Parathyroid adenoma (tissue), 2 donors: ENCODE measurements at regions not wholly inside any gene's neighbourhood (a gene's known extent, or its start where the extent isn't known, plus 50 kb on each side); places are given as distances from the start of the nearest gene placed in this dataset.

Experiments
- H2AFZ ChIP-seq: fragments of 300-600 bp; sonication (generic); one replicate; pipeline ENCODE4 v1.7.0; 2017; ENCODE audit warnings: antibody characterized with exemption, mild to moderate bottlenecking
- H3K27ac ChIP-seq: fragments of 300-600 bp; sonication (generic); one replicate; pipeline ENCODE4 v1.7.0; 2017
- H3K27me3 ChIP-seq: fragments of 300-600 bp; sonication (generic); one replicate; pipeline ENCODE4 v1.7.0; 2017; ENCODE audit warnings: low read length; ENCODE audit not compliant: control insufficient read depth, insufficient read depth
- H3K36me3 ChIP-seq: fragments of 300-600 bp; sonication (generic); one replicate; pipeline ENCODE4 v1.7.0; 2017; ENCODE audit warnings: low read length; ENCODE audit not compliant: control insufficient read depth, insufficient read depth
- H3K4me1 ChIP-seq: fragments of 300-600 bp; sonication (generic); one replicate; pipeline ENCODE4 v1.7.0; 2017; ENCODE audit warnings: control low read depth
- H3K4me2 ChIP-seq: fragments of 300-600 bp; sonication (generic); one replicate; pipeline ENCODE4 v1.7.0; 2017; ENCODE audit warnings: low read length
- H3K4me3 ChIP-seq: fragments of 300-600 bp; sonication (generic); one replicate; pipeline ENCODE4 v1.7.0; 2017; ENCODE audit warnings: low read depth, low read length
- H3K79me2 ChIP-seq: fragments of 300-600 bp; sonication (generic); one replicate; pipeline ENCODE4 v1.7.0; 2017; ENCODE audit warnings: control low read depth
- H3K9ac ChIP-seq: fragments of 300-600 bp; sonication (generic); one replicate; pipeline ENCODE4 v1.7.0; 2017; ENCODE audit warnings: mild to moderate bottlenecking
- H3K9me3 ChIP-seq: fragments of 300-600 bp; sonication (generic); one replicate; pipeline ENCODE4 v1.7.0; 2017; ENCODE audit warnings: low read length; ENCODE audit not compliant: control insufficient read depth
- TF ChIP-seq, protein P1 (sequence below): fragments of 300-600 bp; sonication (generic); IDR thresholded peaks from one replicate; pipeline ENCODE4 v1.7.0; 2017; ENCODE audit warnings: antibody characterized with exemption, mild to moderate bottlenecking
- donor health status: primary hyperparathyroidism.

DNA sequence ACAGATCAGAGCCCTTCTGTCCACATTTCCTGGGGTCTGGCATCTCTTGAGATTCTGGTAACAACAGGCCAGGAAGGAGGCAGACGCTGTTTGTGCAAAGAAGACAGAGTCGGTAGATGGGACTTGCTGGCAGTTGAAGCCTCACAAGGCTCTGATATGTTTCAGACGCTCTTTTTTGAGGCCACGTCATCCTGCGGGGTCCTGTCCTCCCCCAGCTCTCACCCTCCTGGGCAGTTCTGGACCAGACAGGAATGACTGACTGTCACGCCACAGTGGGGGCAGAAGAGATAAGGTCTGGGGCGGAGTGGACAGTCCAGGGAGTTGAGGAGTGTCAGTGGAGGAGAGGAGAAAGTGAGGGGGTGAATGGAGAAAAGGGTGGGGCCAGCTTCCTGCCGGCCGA is 87.1 kb upstream of the SULF2 start:
- Histone ChIP-seq H3K27me3 (no peaks in the 10 kb centered on the region), H3K4me2 (no peak overlapping the region), H3K4me3 (no peak overlapping the region), H3K9ac (no peak overlapping the region), H3K36me3 (no peaks in the 10 kb centered on the region), H3K4me1 (no peaks in the 10 kb centered on the region), H3K27ac (no peak overlapping the region), H2AFZ (no peak overlapping the region), H3K79me2 (no peaks in the 10 kb centered on the region), H3K9me3 (no peaks in the 10 kb centered on the region)
- TF ChIP-seq, protein P1, sequence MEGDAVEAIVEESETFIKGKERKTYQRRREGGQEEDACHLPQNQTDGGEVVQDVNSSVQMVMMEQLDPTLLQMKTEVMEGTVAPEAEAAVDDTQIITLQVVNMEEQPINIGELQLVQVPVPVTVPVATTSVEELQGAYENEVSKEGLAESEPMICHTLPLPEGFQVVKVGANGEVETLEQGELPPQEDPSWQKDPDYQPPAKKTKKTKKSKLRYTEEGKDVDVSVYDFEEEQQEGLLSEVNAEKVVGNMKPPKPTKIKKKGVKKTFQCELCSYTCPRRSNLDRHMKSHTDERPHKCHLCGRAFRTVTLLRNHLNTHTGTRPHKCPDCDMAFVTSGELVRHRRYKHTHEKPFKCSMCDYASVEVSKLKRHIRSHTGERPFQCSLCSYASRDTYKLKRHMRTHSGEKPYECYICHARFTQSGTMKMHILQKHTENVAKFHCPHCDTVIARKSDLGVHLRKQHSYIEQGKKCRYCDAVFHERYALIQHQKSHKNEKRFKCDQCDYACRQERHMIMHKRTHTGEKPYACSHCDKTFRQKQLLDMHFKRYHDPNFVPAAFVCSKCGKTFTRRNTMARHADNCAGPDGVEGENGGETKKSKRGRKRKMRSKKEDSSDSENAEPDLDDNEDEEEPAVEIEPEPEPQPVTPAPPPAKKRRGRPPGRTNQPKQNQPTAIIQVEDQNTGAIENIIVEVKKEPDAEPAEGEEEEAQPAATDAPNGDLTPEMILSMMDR = no peak

DNA sequence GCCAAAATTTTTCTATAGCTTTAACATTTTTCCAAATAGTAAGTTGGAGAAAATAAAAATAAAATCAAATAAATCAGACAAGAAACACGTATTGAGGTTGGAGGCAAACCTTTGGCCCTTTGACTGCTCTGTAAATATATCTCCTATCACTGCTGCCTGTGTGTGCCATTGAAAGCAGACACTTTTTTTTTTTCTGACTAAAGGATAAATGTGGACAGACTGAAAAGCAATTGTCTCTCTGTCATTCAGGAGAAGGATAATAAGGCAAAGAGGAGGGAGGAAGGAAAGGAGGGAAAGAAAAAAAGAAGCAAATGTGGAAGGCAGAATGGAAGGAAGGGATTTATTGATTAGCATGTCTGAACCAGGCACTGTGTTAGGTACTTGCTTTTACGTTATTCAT is 85.2 kb upstream of the SULF2 start:
- TF ChIP-seq, protein P1 = no peak
- no peak overlapping the region for H2AFZ ChIP-seq
- no peak overlapping the region for H3K4me3 ChIP-seq
- H3K4me1 ChIP-seq = no peaks in the 10 kb centered on the region
- H3K36me3 ChIP-seq = no peaks in the 10 kb centered on the region
- no peaks in the 10 kb centered on the region for H3K79me2 ChIP-seq
- H3K4me2 ChIP-seq = no peak overlapping the region
- H3K9ac ChIP-seq = no peak overlapping the region
- no peaks in the 10 kb centered on the region for H3K9me3 ChIP-seq
- H3K27ac ChIP-seq = no peak overlapping the region
- H3K27me3 ChIP-seq = no peaks in the 10 kb centered on the region

DNA sequence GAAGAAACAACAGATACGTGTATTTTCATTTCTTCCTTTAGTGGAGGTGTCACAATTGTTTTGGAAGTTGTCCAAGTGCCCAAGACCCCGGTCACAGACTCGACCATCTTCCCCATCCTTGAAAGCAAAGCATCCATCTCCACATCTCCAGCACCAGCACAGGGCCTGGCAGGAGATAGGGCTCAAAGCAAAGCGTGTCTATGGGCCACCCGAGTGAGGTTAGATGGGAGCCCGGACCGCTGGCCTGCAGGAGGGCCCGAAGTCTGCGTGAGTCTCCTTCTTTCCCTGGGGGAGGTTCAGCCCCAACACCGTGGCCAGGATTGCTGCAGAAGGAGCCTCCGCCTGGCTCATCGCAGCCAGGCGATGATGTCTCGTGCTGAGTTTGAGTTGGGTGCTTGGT is 83.5 kb upstream of the SULF2 start:
- Histone ChIP-seq H3K27ac (no peak overlapping the region), H3K9me3 (no peaks in the 10 kb centered on the region), H3K36me3 (no peaks in the 10 kb centered on the region), H3K4me1 (no peaks in the 10 kb centered on the region), H3K9ac (no peak overlapping the region), H3K4me2 (no peak overlapping the region), H3K79me2 (no peaks in the 10 kb centered on the region), H3K27me3 (no peaks in the 10 kb centered on the region), H2AFZ (no peak overlapping the region), H3K4me3 (no peak overlapping the region)
- TF ChIP-seq, protein P1 = no peak

DNA sequence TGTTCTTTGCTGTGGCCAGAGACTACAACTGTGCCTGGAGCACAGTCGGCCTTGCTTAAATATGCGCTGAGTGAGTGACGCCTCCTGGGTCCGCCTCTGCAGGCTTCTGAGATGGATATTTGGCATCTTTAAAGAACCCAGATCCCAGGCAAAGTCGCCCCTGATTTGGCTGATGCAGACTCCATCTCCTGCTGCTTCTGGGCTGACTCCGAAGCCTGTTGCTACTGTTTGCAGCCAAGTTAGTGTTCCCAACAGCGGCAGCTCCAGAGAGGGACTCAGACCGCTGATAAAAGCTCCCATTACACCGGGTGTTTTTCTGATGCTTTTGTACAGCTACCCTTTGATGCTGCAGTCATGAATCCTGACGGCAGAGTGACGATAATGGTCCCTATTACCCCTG is 83.0 kb upstream of the SULF2 start:
- Histone ChIP-seq H3K9ac (no peak overlapping the region), H3K4me3 (no peak overlapping the region), H3K4me2 (no peak overlapping the region), H2AFZ (no peak overlapping the region), H3K4me1 (no peaks in the 10 kb centered on the region), H3K27ac (no peak overlapping the region), H3K27me3 (no peaks in the 10 kb centered on the region), H3K36me3 (no peaks in the 10 kb centered on the region), H3K9me3 (no peaks in the 10 kb centered on the region), H3K79me2 (no peaks in the 10 kb centered on the region)
- TF ChIP-seq, protein P1 = no peak

DNA sequence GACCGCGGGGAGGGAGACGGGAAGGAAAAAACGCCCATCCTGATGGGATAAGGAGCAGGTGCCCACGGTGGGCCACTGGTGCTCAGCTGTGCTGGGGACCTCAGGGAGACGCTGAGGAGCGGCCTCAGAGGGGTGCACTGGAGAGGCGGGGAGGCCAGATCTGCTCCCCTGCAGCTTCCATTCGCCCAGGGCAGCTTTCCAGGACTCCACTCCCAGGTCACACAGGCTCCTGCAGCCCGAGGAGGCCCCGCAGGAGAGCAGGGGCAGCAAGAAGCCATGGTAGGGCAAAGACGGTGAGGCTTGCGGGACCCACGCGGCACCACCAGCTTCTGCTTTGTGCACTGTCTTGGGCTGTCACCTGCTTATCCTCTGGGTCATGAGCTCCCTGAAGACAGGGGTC is 82.5 kb upstream of the SULF2 start:
- Histone ChIP-seq H2AFZ (no peak overlapping the region), H3K27me3 (no peaks in the 10 kb centered on the region), H3K79me2 (no peaks in the 10 kb centered on the region), H3K36me3 (no peaks in the 10 kb centered on the region), H3K4me1 (no peaks in the 10 kb centered on the region), H3K9ac (no peak overlapping the region), H3K27ac (no peak overlapping the region), H3K4me3 (no peak overlapping the region), H3K4me2 (no peak overlapping the region), H3K9me3 (no peaks in the 10 kb centered on the region)
- TF ChIP-seq, protein P1 = no peak
